ENCODE measurements at regions not wholly inside any gene's neighbourhood (a gene's known extent, or its start where the extent isn't known, plus 50 kb on each side); places are given as distances from the start of the nearest gene placed in this dataset.
A peak's percentile ranks its signal among the peaks of the same experiment; 100 is the strongest.

GRCh38 chr10:62583876-62584615 lies 209.9 kb downstream of the ZNF365 start:
- DNase-seq (no peak), ATAC-seq (no peak)
- intact Hi-C loops (cut with DNase I) = no loop called here
- WGBS, 4 donors = 82 to 86% (median 84%) methylated on average over 3 of the region's 3 CpGs
- Histone ChIP-seq H3K27me3 (no peaks in the 10 kb centered on the region), H3K36me3 (no peaks in the 10 kb centered on the region), H3K27ac (peak overlapping the region in 9 of 12 donors; percentile 14 to 82 (median 63)), H3K9me3 (peaks cover 0 to 4% (median 0%) of the 10 kb centered on the region in 12 donors), H3K4me1 (peaks cover 0 to 37% (median 3%) of the 10 kb centered on the region in 12 donors), H3K4me3 (no peak overlapping the region)
- TF ChIP-seq POLR2A (IDR thresholded peaks at IDR 0.05) (no peak), CTCF (IDR thresholded peaks at IDR 0.05) (no peak)

GRCh38 chr10:62584731-62585130 lies 210.6 kb downstream of the ZNF365 start:
- Histone ChIP-seq H3K9me3 (peaks cover 0 to 4% (median 0%) of the 10 kb centered on the region in 12 donors), H3K36me3 (no peaks in the 10 kb centered on the region), H3K27ac (peak overlapping the region in 10 of 12 donors; percentile 14 to 82 (median 58)), H3K4me3 (no peak overlapping the region), H3K27me3 (no peaks in the 10 kb centered on the region), H3K4me1 (peaks cover 0 to 37% (median 3%) of the 10 kb centered on the region in 12 donors)
- 75 to 84% (median 80%) methylated on average over 2 of the region's 2 CpGs for WGBS, 4 donors
- no peak for ATAC-seq
- intact Hi-C loops (cut with DNase I) = no loop called here
- TF ChIP-seq CTCF (IDR thresholded peaks at IDR 0.05) = no peak
- TF ChIP-seq POLR2A (IDR thresholded peaks at IDR 0.05) = no peak
- no peak for DNase-seq

- peak in 3 of 5 donors; percentile 47 to 57 (median 51) for DNase-seq
Observed at GRCh38 chr10:62585211-62585775, 211.1 kb downstream of the ZNF365 start.

More at GRCh38 chr10:62585211-62585775, 211.1 kb downstream of the ZNF365 start:
- peaks cover 0 to 4% (median 0%) of the 10 kb centered on the region in 12 donors for H3K9me3 ChIP-seq
- H3K27me3 ChIP-seq = no peaks in the 10 kb centered on the region
- 48 to 66% (median 57%) methylated on average over 6 of the region's 6 CpGs for WGBS, 4 donors
- no peak overlapping the region for H3K4me3 ChIP-seq
- H3K36me3 ChIP-seq = no peaks in the 10 kb centered on the region
- H3K4me1 ChIP-seq = peaks cover 0 to 37% (median 3%) of the 10 kb centered on the region in 12 donors
- TF ChIP-seq POLR2A (IDR thresholded peaks at IDR 0.05) = no peak
- no peak for TF ChIP-seq CTCF (IDR thresholded peaks at IDR 0.05)
- intact Hi-C loops (cut with DNase I) = no loop called here
- ATAC-seq = peak; percentile 22 to 72 (median 60)
- peak overlapping the region in 10 of 12 donors; percentile 10 to 82 (median 58) for H3K27ac ChIP-seq

All from heart left ventricle (tissue), 16 donors.